ENCODE measurements at regions not wholly inside any gene's neighbourhood (a gene's known extent, or its start where the extent isn't known, plus 50 kb on each side); places are given as distances from the start of the nearest gene placed in this dataset.

- Histone ChIP-seq H3K9me3 (ENCODE audit: control insufficient read depth, low read depth, low read length) (no peaks in the 10 kb centered on the region), H3K36me3 (ENCODE audit: control insufficient read depth, low read depth, low read length) (no peaks in the 10 kb centered on the region)
Observed at GRCh38 chr14:34065236-34065635, 114.4 kb upstream of the EGLN3 start.

GRCh38 chr14:34064349-34064748, 113.5 kb upstream of the EGLN3 start:
- Histone ChIP-seq H3K36me3 (ENCODE audit: control insufficient read depth, low read depth, low read length) (no peaks in the 10 kb centered on the region), H3K4me3 (ENCODE audit: low read length) (no peak overlapping the region), H3K27ac (ENCODE audit: low read length) (no peak overlapping the region), H3K27me3 (ENCODE audit: control insufficient read depth, insufficient read depth, low read length) (peaks cover 17% of the 10 kb centered on the region), H3K4me1 (ENCODE audit: control insufficient read depth, low read depth, low read length) (peaks cover 8% of the 10 kb centered on the region), H3K9me3 (ENCODE audit: control insufficient read depth, low read depth, low read length) (no peaks in the 10 kb centered on the region), H3K9ac (ENCODE audit: low read length) (no peak overlapping the region)

More at GRCh38 chr14:34065236-34065635, 114.4 kb upstream of the EGLN3 start:
- H3K9ac ChIP-seq (ENCODE audit: low read length): no peak overlapping the region
- peaks cover 13% of the 10 kb centered on the region for H3K27me3 ChIP-seq (ENCODE audit: control insufficient read depth, insufficient read depth, low read length)
- H3K4me3 ChIP-seq (ENCODE audit: low read length): no peak overlapping the region
- H3K4me1 ChIP-seq (ENCODE audit: control insufficient read depth, low read depth, low read length): peaks cover 5% of the 10 kb centered on the region
- no peak overlapping the region for H3K27ac ChIP-seq (ENCODE audit: low read length)

GRCh38 chr14:34063470-34064164, 112.7 kb upstream of the EGLN3 start:
- Histone ChIP-seq H3K9me3 (ENCODE audit: control insufficient read depth, low read depth, low read length) (no peaks in the 10 kb centered on the region), H3K27ac (ENCODE audit: low read length) (no peak overlapping the region), H3K36me3 (ENCODE audit: control insufficient read depth, low read depth, low read length) (no peaks in the 10 kb centered on the region), H3K27me3 (ENCODE audit: control insufficient read depth, insufficient read depth, low read length) (peaks cover 24% of the 10 kb centered on the region), H3K4me3 (ENCODE audit: low read length) (no peak overlapping the region), H3K4me1 (ENCODE audit: control insufficient read depth, low read depth, low read length) (peaks cover 11% of the 10 kb centered on the region), H3K9ac (ENCODE audit: low read length) (no peak overlapping the region)

- H3K4me3 ChIP-seq (ENCODE audit: low read length): no peak overlapping the region
- H3K27me3 ChIP-seq (ENCODE audit: control insufficient read depth, insufficient read depth, low read length): peaks cover 25% of the 10 kb centered on the region
- no peaks in the 10 kb centered on the region for H3K36me3 ChIP-seq (ENCODE audit: control insufficient read depth, low read depth, low read length)
- no peak overlapping the region for H3K9ac ChIP-seq (ENCODE audit: low read length)
- no peaks in the 10 kb centered on the region for H3K9me3 ChIP-seq (ENCODE audit: control insufficient read depth, low read depth, low read length)
- H3K4me1 ChIP-seq (ENCODE audit: control insufficient read depth, low read depth, low read length): peaks cover 11% of the 10 kb centered on the region
- H3K27ac ChIP-seq (ENCODE audit: low read length): no peak overlapping the region
Observed at GRCh38 chr14:34063042-34063441, 112.2 kb upstream of the EGLN3 start.

GRCh38 chr14:34062353-34062973, 111.6 kb upstream of the EGLN3 start:
- Histone ChIP-seq H3K27ac (ENCODE audit: low read length) (no peak overlapping the region), H3K4me3 (ENCODE audit: low read length) (no peak overlapping the region), H3K9me3 (ENCODE audit: control insufficient read depth, low read depth, low read length) (no peaks in the 10 kb centered on the region), H3K4me1 (ENCODE audit: control insufficient read depth, low read depth, low read length) (peaks cover 11% of the 10 kb centered on the region), H3K9ac (ENCODE audit: low read length) (no peak overlapping the region), H3K27me3 (ENCODE audit: control insufficient read depth, insufficient read depth, low read length) (peaks cover 25% of the 10 kb centered on the region), H3K36me3 (ENCODE audit: control insufficient read depth, low read depth, low read length) (no peaks in the 10 kb centered on the region)

GRCh38 chr14:34060651-34060999, 109.8 kb upstream of the EGLN3 start:
- Histone ChIP-seq H3K4me3 (ENCODE audit: low read length) (peak overlapping the region; percentile 75), H3K27me3 (ENCODE audit: control insufficient read depth, insufficient read depth, low read length) (peaks cover 25% of the 10 kb centered on the region), H3K27ac (ENCODE audit: low read length) (no peak overlapping the region), H3K36me3 (ENCODE audit: control insufficient read depth, low read depth, low read length) (no peaks in the 10 kb centered on the region), H3K4me1 (ENCODE audit: control insufficient read depth, low read depth, low read length) (peaks cover 11% of the 10 kb centered on the region), H3K9me3 (ENCODE audit: control insufficient read depth, low read depth, low read length) (no peaks in the 10 kb centered on the region), H3K9ac (ENCODE audit: low read length) (peak overlapping the region; percentile 78)

GRCh38 chr14:34059925-34060650, 109.2 kb upstream of the EGLN3 start:
- H3K27ac ChIP-seq (ENCODE audit: low read length): no peak overlapping the region
- H3K4me3 ChIP-seq (ENCODE audit: low read length): peak overlapping the region; percentile 75
- peaks cover 25% of the 10 kb centered on the region for H3K27me3 ChIP-seq (ENCODE audit: control insufficient read depth, insufficient read depth, low read length)
- H3K4me1 ChIP-seq (ENCODE audit: control insufficient read depth, low read depth, low read length): peaks cover 11% of the 10 kb centered on the region
- H3K36me3 ChIP-seq (ENCODE audit: control insufficient read depth, low read depth, low read length): no peaks in the 10 kb centered on the region
- no peaks in the 10 kb centered on the region for H3K9me3 ChIP-seq (ENCODE audit: control insufficient read depth, low read depth, low read length)
- H3K9ac ChIP-seq (ENCODE audit: low read length): peak overlapping the region; percentile 78

GRCh38 chr14:34059037-34059924, 108.4 kb upstream of the EGLN3 start:
- Histone ChIP-seq H3K27ac (ENCODE audit: low read length) (no peak overlapping the region), H3K9me3 (ENCODE audit: control insufficient read depth, low read depth, low read length) (no peaks in the 10 kb centered on the region), H3K36me3 (ENCODE audit: control insufficient read depth, low read depth, low read length) (no peaks in the 10 kb centered on the region), H3K9ac (ENCODE audit: low read length) (peak overlapping the region; percentile 78), H3K4me1 (ENCODE audit: control insufficient read depth, low read depth, low read length) (peaks cover 11% of the 10 kb centered on the region), H3K27me3 (ENCODE audit: control insufficient read depth, insufficient read depth, low read length) (peaks cover 25% of the 10 kb centered on the region), H3K4me3 (ENCODE audit: low read length) (peak overlapping the region; percentile 75)

- Histone ChIP-seq H3K36me3 (ENCODE audit: control insufficient read depth, low read depth, low read length) (no peaks in the 10 kb centered on the region), H3K4me3 (ENCODE audit: low read length) (no peak overlapping the region), H3K27ac (ENCODE audit: low read length) (no peak overlapping the region), H3K27me3 (ENCODE audit: control insufficient read depth, insufficient read depth, low read length) (peaks cover 25% of the 10 kb centered on the region), H3K9ac (ENCODE audit: low read length) (no peak overlapping the region), H3K9me3 (ENCODE audit: control insufficient read depth, low read depth, low read length) (no peaks in the 10 kb centered on the region), H3K4me1 (ENCODE audit: control insufficient read depth, low read depth, low read length) (peaks cover 11% of the 10 kb centered on the region)
Observed at GRCh38 chr14:34058510-34058909, 107.6 kb upstream of the EGLN3 start.

GRCh38 chr14:34056046-34056445, 105.2 kb upstream of the EGLN3 start:
- Histone ChIP-seq H3K27ac (ENCODE audit: low read length) (no peak overlapping the region), H3K9ac (ENCODE audit: low read length) (no peak overlapping the region), H3K27me3 (ENCODE audit: control insufficient read depth, insufficient read depth, low read length) (peaks cover 20% of the 10 kb centered on the region), H3K36me3 (ENCODE audit: control insufficient read depth, low read depth, low read length) (no peaks in the 10 kb centered on the region), H3K4me3 (ENCODE audit: low read length) (no peak overlapping the region), H3K4me1 (ENCODE audit: control insufficient read depth, low read depth, low read length) (peaks cover 11% of the 10 kb centered on the region), H3K9me3 (ENCODE audit: control insufficient read depth, low read depth, low read length) (no peaks in the 10 kb centered on the region)
